Astrocyte of the cerebellum (primary cell): ENCODE measurements at regions not wholly inside any gene's neighbourhood (a gene's known extent, or its start where the extent isn't known, plus 50 kb on each side); places are given as distances from the start of the nearest gene placed in this dataset.

ENCODE experiments used
- DNase-seq: peaks from one replicate; pipeline ENCODE4 v3.0.0-alpha.2; 2011; ENCODE audit warnings: low read depth
- H3K4me3 ChIP-seq: 2 replicates; pipeline ENCODE4 v1.5.1; 2011; ENCODE audit warnings: mild to moderate bottlenecking, low read depth, low read length, moderate library complexity
- in situ Hi-C: cut with HindIII; loops from 2 replicates; pipeline ENCODE4 v1.10.0; 2017; ENCODE audit warnings: low sequenced_read_pairs
- TF ChIP-seq, protein P1 (sequence below): IDR thresholded peaks from 2 replicates; pipeline ENCODE4 v1.5.1; 2012; ENCODE audit warnings: low read length, low read depth, moderate library complexity, mild to moderate bottlenecking; ENCODE audit errors: missing control alignments

DNA sequence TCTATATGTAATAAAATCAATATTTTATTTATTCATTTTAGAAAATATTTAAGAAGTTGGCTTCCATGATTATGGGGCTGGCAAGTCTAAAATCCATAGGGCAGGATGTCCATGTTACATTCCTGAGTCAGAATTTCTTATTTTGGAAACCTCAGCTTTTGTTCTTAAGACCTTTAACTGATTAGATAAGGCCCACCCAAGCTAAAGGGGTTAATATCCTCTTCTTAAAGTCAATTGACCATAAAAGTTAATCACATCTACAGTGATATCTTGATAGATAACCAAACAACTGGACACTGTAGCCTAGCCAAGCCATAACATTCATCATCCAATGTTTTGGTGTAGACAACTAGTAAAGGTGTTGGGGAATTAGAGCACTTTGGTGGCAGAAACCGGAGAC, 1035.4 kb upstream of the ZEB2 start:
- TF ChIP-seq, protein P1, sequence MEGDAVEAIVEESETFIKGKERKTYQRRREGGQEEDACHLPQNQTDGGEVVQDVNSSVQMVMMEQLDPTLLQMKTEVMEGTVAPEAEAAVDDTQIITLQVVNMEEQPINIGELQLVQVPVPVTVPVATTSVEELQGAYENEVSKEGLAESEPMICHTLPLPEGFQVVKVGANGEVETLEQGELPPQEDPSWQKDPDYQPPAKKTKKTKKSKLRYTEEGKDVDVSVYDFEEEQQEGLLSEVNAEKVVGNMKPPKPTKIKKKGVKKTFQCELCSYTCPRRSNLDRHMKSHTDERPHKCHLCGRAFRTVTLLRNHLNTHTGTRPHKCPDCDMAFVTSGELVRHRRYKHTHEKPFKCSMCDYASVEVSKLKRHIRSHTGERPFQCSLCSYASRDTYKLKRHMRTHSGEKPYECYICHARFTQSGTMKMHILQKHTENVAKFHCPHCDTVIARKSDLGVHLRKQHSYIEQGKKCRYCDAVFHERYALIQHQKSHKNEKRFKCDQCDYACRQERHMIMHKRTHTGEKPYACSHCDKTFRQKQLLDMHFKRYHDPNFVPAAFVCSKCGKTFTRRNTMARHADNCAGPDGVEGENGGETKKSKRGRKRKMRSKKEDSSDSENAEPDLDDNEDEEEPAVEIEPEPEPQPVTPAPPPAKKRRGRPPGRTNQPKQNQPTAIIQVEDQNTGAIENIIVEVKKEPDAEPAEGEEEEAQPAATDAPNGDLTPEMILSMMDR = no peak
- in situ Hi-C loops = no loop called here
- no peak for DNase-seq
- no peak overlapping the region for H3K4me3 ChIP-seq

DNA sequence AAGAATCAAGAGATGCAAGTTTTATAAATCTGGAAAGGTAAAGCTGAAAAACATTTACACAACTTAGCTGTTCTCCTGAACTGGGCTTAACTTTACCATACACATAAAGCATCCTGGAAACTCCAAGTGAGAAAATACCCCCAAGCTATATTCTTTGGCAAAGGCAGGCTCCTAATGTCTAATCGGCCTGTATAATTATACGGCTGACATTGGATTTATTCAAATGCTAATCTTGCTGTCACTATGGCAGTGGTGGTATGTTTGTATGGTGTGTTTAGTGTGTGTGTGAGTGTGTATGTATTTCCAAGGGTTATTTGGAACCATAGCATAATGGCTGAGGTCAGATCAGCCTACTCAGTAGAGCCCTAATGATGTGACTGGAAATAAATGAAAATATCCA, 1031.8 kb upstream of the ZEB2 start:
- TF ChIP-seq, protein P1 = no peak
- H3K4me3 ChIP-seq = no peak overlapping the region
- in situ Hi-C loops = no loop called here
- no peak for DNase-seq

DNA sequence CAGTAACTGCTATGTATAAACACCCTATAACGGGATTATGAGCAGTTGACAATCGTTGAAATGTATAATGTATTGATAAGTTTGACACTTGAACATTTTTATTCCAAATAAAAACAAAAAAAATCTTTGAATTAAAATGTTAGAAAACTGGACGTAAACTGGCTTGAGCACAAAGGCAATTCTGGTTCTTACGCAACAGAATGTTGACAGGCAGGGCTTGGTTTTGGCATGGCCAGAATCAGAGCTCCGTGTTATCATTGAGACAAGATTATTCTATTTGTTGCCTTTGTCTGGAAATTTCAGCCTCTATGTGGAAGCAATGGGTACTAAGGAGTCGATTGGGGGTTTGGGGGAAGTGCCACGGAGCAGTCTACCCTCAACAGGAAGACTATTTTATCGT, 1028.6 kb upstream of the ZEB2 start:
- in situ Hi-C loops = no loop called here
- TF ChIP-seq, protein P1 = no peak
- no peak overlapping the region for H3K4me3 ChIP-seq
- no peak for DNase-seq

DNA sequence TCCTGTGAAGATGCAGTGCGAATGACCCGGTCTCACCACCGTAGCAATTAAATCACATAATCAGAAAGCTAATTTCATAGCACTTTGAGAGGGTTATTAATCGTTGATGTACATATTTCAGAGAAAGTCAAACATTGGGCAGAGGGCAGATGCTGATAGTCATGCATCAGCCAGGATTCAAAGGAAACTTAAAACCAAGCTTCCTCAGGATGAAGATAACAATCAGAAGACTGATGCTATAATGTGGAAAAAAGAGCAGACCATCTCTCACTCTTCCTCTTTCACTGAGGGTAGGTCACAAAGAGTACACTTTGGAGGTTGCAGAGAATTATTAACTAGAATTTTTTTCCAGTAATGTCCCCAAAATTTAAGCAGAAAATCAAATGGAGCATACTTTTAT, 1027.7 kb upstream of the ZEB2 start:
- no peak for DNase-seq
- TF ChIP-seq, protein P1 = no peak
- H3K4me3 ChIP-seq = no peak overlapping the region
- in situ Hi-C loops = no loop called here

DNA sequence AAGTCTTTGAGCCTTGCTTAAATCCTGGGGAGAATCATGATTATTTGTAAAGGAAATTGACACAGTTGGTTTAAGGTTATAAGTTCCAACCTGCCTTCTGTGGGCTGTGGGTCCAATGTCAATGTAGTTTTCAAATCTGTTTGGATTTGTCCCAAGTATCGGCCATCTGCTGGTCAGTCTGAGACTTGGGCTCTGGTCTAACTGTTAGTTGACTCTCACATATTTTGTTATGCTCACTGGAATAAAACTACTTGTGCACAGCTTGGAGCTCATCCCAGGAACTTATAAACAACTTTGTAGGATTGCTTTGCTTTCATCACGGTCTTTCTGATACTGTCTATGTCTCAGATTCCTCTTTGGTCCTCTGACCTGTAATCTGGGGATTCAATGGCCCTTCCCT, 1026.2 kb upstream of the ZEB2 start:
- H3K4me3 ChIP-seq = no peak overlapping the region
- in situ Hi-C loops = no loop called here

DNA sequence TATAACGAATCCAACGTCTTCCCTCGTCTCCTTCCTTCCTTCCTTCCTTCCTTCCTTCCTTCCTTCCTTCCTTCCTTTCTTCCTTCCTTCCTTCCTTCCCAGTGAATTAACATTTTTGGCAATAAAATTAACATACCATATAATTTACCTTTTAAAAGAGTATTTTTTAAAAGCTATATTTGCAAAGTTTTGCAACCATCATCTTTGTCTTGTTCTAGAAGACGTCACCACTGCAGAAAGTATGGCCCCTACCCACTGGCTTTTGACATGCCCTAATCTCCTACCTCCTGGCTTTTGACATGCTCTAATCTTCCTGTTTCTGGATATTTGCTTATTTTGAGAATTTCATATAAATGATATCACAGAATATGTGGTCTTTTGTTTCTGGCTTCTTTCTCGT, 1023.9 kb upstream of the ZEB2 start:
- in situ Hi-C loops = no loop called here
- TF ChIP-seq, protein P1 = no peak

More for the DNA sequence above, 1026.2 kb upstream of the ZEB2 start:
- peak; percentile 22 for DNase-seq
- TF ChIP-seq, protein P1 = peak; percentile 44

DNA sequence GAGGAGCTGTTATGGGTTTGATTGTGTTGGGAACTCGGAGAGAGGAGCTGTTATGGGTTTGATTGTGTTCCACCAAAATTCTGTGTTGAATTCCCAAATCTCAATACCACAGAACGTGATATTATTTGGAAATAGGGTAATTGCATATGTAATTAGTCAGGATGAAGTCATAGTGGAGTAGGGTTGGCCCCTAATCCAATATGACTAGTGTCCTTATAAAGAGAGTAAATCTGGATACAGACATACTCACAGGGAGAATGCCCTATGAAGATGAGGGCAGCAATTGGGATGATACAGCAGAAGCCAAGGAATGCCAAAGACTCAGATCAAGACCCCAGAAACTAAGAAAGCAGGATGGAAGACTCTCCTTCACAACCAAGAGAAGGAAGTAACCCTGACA, 1023.2 kb upstream of the ZEB2 start:
- TF ChIP-seq, protein P1 = no peak

More for the DNA sequence above, 1023.9 kb upstream of the ZEB2 start:
- no peak for DNase-seq
- H3K4me3 ChIP-seq = no peak overlapping the region

More for the DNA sequence above, 1023.2 kb upstream of the ZEB2 start:
- H3K4me3 ChIP-seq = no peak overlapping the region
- in situ Hi-C loops = no loop called here
- DNase-seq = no peak
